ENCODE measurements at regions not wholly inside any gene's neighbourhood (a gene's known extent, or its start where the extent isn't known, plus 50 kb on each side); places are given as distances from the start of the nearest gene placed in this dataset.
"Not testable (repeated sequence)": the region's sequence is repeated elsewhere in the genome, so short reads cannot be mapped to it uniquely, and the experiment has no call there.

DNA sequence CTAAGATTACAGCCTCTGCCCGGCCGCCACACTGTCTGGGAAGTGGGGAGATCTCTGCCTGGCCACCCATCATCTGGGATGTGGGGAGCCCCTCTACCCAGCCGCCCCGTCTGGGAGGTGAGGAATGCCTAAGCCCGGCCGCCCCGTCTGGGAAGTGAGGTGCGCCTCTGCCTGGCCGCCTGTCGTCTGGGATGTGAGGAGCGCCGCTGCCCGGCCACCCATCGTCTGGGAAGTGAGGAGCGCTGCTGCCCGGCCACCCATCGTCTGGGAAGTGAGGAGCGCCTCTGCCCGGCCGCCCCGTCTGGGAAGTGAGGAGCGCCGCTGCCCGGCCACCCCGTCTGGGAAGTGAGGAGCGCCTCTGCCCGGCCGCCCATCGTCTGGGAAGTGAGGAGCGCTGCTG lies 135.9 kb upstream of the PROKR2 start:
- DNase-seq, result not testable (repeated sequence)

DNA sequence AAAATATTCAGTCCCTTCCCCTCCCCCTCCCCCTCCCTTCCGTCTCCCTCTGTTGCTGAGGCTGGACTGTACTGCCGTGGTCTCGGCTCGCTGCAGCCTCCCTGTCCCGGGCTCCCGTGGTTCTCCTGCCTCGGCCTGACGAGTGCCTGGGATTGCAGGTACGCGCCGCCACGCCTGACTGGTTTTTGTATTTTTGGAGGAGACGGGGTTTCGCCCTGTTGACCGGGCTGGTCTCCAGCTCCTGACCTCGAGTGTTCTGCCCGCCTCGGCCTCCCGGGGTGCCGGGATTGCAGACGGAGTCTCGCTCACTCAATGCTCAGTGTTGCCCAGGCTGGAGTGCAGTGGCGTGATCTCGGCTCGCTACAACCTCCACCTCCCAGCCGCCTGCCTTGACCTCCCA lies 135.5 kb upstream of the PROKR2 start:
- DNase-seq, result not testable (repeated sequence)

DNA sequence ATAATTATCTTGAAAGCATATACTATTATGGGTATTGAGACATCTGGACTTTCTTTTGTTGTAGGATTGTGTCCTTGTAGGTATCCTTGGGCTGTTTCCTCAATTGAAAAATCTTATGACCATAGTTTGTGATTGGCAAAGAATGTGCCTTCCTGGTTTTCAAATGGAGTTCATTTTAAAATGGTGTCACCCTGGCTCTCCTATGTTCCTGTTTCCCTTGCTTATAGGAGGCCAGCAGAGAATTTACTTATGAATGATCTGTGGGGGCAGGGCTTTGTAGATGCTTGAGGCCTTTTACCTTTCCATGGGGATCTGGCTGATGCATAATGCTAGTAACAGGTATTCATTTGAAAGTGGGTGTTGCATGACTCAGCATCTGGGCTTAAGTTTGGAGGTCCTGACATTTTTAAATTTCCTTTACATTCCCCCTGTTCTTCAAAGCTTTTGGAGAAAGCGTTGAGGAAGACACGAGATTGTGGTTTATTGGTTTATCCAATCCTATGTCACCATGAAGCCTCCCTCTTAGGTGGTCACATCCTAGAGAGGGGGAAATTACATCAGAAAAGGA lies 135.0 kb upstream of the PROKR2 start:
- no peak for DNase-seq

DNA sequence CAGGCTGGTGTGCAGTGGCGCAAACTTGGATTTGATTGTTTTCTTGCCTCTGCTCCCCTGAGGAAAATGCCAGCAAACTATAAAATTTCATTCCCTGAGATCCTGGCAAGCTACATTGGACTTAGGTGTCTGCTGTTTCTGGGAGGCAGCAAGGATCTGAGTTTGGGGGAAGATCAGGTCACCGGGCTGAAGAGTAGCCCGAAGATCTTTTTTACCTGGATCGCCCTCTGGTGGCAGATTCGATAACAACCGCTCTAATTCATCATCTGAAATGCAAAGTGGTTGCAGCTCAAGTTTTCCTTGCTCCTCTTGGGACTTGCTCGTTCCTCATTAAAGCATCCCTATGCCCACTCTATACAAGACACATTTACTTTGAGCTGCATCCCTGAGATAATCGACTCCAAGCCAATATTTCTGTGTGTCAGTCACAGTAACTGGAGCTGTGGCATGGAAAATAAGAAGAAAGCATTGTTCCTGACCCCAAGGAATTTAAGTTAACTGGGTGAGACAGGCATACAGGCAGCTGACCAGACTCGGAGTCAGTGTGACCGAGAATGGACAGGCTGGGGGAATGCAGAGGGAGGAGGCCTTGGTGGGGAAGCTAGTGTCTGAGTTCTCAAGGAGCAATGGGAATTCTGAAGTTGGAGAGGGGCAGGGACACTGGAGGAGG lies 131.8 kb upstream of the PROKR2 start:
- peak; percentile 52 to 55 for DNase-seq

DNA sequence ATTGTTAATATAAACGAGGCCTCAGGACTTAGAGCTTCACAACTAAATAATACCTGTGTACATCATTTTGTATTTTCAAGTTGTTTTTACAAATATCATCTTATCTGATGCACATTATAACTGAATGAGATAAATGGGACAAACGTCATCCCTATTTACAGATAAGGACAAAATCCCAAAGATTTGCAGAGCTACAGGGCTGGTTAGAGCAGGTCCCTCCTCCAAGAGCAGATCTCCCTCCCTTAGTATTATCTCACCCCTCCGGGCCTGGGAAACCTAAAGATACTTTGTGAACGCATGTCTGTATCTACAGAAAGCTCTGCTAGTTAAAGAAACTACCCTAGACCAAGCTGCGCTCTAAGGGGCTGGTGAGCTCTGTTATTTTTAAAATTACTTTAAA lies 130.4 kb upstream of the PROKR2 start:
- no peak for DNase-seq

DNA sequence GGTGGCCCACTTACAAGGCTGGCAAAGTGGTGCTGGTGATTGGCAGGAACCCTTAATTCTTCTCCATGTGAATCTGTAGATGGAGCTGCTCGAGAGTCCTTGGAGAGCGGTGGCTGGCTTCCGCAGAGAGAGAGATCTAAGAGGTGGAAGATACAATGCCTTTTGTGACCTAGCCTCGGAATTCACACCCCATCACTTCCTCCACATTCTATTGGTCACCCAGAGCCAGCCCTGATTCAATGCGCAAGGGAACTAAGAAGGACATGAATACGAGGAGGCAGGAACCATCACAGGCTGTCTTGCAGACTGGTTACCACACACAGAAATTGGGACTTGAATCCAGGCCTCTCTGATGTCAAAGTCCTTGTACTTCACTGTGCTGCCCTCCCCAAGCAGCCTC lies 128.9 kb upstream of the PROKR2 start:
- no peak for DNase-seq

DNA sequence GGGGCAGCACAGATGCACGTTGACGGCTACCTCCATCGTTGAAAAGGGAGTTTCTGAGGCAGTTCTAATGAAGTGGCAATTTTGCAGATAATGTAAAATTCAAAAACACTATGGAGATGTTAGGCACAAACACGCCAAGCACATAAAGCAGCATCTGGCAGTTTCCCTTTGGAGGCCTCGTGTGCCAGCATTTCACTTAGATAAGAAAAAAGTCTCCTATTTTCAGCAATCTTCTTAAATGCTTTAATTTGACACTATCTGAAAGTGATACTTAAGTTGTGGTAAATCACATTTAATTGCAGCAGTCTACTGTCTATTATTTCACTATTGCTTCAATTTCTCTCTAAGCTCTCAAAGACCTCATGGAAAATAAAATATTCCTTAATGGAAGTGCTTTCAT lies 125.3 kb upstream of the PROKR2 start:
- DNase-seq, result no peak

DNA sequence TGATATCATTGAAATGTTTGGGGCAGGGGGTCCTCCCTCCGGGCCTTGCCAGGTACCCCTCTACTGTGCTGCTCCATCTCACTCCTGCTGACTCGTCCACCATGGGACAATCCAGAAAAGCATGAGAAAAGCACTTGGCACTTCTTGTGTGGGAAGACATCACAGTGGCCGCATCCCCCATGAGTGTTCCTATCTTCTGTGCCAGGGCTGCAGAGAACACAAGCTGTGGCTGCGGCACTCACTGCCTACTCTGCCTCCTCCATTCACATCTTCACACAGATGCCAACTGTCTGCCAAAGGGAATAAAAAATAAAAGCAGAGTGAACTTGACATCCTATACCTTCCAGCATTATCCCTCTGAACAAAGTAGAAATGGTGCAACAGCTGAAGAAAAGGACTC lies 117.4 kb upstream of the PROKR2 start:
- no peak for DNase-seq

DNA sequence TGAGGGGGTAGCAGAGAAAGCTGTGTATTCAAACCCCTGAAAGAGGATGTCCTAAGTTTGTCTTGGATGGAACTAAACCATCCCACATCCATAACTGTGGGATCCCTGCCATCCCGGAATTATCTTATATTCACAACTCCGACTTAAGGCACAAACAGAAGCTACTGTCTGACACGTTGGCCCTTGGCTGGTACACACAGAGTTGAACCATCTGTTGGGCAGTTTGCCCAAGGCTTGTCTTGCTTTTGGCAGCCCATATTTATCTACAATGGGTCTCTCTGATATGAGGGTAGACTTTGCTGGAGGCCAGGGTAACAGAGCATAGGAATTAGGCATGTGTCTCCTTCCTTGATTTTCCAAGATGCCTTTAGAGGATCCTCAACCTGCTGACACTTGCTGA lies 116.6 kb upstream of the PROKR2 start:
- no peak for DNase-seq

DNA sequence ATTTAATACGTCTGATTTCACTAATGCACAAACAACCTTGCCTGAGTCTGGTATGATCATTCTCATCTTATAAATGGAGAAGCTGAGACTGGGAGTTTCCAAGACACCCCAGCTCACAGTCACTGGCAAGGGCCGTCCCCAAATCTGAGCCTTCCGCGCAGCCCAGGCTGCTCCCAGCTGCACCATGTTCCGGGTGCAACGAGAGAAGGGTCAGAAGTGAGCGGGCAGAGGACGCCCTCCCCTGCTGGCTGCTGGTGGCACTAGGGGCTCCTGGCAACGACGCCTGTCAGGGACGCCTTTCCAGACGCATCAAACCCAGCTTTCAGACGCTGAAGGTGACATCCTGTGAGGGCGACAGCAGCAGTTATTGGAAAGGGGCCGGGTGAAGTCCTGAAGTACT lies 115.3 kb upstream of the PROKR2 start:
- DNase-seq, result no peak

DNA sequence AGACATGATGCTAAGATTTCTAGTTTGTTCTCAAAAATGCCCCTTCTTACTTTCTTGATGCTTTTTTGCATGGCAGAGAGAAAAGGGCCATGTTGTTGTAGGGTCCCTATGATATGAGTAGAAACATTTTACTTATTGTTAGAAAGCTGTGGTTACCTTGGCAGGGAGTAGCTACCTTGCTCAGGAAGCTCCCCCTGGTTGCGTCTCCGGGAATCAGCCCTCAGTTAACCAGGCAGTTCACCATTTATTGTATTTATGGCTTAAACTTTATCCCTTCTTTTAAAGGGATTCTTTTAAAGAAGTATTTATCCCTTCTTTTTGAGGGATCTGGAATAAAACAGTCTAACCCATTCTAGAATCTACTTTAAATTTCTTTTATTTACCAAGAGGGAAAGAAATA lies 113.9 kb upstream of the PROKR2 start:
- DNase-seq, result no peak

DNA sequence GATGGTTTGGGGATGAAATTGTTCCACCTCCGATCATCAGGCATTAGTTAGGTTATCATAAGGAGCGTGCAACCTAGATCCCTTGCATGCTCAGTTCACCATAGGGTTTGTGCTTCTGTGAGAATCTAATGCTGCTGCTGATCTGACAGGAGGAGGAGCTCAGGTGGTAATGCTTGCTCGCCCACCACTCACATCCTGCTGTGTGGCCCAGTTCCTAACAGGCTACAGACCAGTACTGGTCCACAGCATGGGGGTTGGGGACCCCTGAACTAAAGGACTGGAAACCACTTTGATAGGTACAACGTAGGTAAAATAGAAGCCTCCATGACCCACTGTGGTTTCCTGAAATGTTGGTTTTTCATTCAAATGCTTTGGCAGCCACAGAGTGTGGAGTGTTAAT lies 109.3 kb upstream of the PROKR2 start:
- DNase-seq, result no peak

DNA sequence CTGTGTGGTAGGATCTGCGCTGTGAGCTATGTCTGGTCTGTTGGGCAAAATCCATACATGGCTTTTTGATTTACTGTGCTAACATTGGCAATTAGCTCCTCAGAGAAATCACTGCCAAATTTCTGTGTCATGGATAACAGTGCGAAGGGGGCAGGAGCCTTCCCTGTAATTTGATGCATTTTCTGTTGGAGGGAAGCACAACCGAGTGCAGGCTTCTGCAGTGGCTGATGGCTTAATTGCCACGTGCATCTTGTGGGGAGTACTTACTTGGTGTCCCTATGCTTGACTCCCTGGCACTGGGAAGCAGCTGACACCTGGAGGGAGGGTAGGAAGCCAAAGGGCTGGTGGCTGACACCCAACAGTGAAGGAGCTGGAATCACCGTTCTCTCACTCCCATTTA lies 99.3 kb upstream of the PROKR2 start:
- DNase-seq, result no peak

DNA sequence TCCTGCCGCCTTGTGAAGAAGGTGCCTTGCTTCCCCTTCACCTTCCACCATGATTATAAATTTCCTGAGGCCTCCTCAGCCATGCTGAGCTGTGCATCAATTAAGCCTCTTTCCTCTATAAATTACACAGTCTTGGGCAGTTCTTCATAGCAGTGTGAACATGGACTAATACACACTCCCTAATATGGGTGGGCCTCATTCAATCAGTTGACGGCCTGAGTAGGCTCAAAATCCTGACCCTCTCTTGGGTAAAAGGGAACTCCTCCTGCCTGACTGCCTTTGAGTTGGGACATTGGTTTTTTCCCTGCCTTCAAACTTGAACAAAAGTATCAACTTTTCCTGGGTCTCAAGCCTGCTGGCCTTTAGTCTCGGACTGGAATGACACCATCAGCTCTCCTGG lies 96.6 kb upstream of the PROKR2 start:
- no peak for DNase-seq

DNA sequence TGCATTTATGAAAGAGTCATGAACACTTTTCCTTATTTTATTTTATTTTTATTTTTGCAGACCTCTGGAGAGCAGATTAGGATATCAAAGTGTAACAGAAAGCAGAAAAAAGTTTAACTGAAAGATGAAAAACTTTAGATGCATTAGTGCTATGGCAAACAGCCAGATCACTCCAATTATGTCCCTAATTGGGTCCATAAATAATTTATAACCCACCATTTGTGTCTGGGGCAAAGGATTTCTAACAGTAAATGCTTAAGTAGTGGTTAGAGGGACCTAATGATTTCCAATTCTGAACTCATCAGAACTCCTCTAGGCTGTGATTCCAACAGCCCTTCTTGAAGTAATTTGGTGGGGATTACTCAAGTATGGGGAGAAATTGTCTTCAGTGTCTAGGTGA lies 93.7 kb upstream of the PROKR2 start:
- no peak for DNase-seq

DNA sequence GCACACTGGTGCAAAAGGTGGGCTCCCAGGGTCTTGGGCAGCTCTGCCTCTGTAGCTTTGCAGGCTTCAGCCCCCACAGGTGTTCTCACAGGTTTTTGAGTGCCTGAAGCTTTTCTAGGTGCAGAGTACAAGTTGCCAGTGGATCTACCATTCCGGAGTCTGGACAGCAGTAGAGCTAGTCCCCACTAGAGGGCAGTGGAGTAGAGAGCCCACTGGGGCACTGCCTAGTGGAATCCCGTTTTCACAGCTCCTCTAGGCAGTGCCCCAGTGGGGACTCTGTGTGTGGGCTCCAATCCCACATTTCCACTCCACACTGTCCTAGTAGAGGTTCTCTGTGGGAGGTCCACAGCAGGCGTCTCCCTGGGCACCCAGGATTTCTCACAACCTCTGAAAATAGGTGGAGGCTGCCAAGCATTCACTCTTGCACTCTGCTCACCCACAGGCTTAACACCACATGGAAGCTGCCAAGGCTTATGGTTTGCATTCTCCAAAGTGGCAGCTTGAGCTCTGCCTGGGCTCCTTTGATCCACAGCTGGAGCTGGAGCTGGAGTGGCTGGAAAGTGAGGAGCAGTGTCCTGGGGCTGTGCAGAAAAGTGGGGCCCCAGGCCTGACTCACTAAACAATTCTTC lies 86.3 kb upstream of the PROKR2 start:
- peak; percentile 27 to 34 for DNase-seq

DNA sequence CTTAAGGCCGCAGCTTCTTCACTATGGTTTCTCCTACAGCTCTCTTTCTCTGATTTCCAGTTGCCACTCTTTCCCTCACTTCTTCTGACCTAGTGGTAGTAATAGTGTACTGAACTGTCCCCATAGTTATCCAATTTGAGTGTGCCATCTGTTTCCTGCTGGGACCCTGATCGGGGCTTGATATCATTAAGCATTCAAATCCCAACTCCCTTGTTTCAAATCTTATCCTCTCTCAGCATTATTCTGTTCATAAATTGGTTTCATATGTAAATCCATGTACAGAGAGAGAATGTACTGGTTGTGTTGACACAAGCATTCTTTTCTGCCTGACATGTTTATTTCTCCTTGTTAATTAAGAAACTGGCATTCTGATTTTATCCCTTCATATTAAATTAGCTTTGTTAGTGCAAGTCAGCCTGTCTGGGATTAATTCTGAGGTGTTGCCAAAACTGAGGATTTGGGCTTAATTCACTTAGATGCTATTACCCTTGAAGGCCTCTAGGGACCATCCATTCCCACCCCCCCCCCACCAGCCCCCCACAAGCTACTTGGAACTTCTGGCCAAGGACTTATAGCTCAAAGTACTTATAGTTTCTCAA lies 84.6 kb upstream of the PROKR2 start:
- DNase-seq, result no peak

DNA sequence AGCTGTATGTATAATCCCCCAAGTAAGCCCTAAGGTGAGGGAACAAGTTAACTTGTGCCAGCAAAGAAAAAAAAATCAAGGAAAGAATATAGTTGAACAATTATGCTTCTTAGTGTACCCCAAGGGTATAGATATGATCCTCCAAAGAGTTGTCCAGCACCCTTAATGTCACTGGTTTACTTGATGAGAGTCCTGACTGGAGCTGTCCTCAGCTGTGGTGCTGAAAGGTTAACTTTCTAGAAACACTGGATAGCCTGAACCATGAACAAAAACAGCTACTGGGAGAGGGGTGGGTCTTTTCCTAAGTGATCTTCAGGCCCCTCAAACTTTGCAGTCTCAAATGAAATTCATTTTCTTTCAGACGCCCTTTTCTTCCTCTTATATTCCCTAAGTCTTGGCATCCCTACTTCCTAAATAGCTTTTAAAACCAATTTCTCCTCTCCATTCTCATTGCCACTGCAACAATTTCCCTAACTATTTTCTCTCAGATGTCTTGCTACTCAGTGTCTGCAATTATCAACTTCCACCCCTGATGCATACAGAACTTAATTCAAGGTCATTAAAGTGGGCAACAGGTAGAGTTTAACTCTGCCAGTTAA lies 83.5 kb upstream of the PROKR2 start:
- DNase-seq, result no peak

DNA sequence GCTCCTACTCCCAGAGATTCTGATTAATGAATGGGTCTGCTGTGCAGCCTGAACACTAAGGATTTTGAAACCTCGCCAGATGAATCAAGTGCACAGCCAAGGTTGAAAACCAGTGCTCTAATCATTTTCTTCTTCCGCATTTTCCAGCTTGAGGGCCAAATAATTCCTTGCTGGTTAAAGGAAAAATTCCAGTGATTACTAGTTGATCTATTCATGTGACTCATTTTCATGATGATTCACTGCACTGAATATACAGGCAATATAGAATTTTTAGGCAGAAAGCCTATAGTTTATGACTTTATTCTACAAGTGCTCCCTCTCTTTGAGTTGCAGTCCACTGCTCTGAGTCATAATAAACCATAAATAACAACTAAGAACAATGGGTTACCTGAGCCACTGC lies 80.6 kb upstream of the PROKR2 start:
- DNase-seq, result no peak

DNA sequence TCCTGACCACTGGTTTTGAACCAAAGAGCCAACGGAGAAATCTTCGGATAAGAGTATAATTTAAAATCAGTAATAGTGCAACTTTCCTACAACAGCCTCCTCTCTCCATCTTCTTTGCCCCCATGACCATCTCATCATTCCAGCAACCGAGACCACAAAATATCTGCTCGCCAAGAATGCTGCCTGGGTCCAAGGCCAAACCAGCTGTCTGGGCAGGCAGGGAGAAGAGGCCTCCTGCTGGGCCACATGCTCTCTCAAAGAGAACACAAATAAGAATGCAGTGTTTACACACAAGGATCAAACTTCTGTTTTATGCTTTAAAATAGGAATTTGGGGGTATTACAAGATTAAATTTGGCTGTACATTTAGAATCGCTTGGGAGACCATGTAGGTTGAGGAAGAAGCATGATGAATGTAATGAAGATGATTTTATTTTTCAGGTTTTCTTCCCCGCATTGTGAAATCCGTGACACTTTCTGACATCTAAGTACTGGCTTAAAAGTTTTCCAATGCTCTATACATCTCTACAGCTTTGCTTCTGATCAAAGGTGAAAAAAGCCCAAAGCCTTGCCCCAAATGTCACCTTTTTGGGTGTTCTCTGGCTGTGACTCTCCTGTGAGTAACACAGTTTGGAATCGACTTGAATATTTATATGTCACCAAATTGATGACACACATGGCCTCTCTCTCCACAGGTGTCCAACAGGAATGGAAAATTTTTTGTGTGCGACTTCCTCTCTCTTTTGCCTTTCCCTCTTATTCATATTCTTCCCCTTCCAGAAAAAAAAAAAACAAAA lies 79.4 kb upstream of the PROKR2 start:
- DNase-seq, result no peak

DNA sequence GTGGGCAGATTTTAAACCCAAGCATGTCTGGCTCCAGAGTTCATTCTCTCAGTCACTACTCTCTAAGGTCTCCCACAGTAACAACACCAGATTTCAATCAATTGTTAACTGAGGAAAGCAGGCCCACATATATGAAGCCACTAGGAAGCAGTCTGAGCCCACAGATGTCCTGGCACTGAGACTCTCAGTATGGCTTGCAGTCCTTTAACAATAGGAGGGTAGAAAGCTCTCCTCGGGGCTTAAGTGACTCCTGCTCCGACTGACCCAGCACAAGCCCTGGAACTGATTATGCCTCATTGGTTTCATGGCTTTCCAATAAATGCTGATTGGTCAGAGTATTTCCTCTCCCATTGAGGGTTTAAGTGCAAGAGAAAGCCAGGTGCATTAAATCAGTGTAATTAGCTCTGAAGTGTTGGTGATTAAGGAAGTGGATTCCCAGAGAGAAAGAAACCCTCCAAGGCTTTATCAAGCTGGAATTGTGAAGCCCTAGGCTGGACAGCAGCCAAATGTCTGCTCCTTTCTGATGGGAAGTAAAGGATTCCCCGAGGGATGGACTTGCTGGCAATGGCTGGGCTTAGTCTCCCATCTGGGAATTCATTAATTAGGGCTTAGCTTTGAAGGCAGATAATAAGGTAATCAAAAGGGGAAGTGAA lies 76.6 kb upstream of the PROKR2 start:
- DNase-seq, result no peak

DNA sequence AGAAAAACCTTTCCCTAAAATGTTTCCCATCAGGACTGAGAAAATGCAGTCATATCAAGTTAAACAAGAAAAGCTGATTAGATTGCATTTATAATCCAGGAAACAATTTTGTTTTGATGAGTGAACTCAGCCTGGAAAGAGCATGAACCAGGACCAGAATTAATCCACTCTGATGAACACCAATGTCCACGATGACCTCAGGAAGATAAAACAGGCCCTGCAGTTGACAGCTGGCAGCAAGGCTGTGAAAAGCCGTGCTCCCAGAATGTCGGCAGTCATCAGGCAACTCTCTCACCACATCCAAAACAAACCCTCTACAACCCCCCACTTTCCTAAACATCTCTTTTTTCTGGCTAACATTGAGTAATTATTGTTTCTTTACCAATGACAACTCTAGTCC lies 74.0 kb upstream of the PROKR2 start:
- DNase-seq, result no peak

DNA sequence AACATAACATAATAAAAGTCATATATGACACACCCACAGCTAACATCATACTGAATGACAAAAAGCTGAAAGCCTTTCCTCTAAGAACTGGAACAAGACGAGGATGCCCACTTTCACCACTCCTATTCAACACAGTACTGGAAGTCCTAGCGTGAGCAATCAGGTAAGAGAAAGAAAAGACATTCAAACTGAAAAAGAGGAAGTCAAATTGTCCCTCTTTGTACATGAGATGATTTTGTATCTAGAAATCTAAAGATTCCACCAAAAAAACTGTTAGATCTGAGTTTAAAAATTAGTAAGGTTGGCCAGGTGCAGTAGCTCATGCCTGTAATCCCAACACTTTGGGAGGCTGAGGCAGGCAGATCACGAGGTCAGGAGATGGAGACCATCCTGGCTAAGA lies 70.1 kb upstream of the PROKR2 start:
- DNase-seq, result not testable (repeated sequence)

All from SHP77 (cell line).